ENCODE measurements at regions not wholly inside any gene's neighbourhood (a gene's known extent, or its start where the extent isn't known, plus 50 kb on each side); places are given as distances from the start of the nearest gene placed in this dataset.

DNA sequence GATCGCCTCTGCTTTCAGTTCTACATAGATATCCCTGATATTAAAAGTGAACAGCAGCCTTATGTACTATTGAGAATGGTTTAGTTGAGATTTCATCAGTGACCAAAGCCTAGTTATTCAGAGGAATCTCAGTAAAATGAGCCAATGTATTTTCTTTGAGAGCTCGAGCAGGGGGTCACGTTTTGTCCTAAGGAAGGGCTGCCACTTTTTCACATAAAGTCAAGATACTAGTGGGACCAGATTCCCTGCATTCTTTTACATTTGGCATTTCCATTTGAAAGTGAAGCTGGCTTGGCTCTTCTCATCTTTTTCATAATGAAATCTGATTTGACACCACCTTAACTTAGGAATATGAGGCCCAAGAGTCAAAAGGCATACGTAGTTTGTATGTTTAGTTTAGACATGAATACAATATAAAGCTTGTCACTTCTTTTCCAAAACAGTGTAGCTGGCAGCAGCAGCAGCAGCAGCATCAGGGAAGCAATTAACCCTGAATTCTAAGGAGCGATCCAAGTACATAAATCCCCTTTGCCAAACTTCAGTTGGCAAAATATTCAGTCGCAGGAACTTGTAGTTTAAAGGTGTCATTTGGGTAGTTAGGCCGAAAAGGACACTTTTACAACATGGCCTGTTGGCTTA is 1752.2 kb upstream of the PCDH20 start:
- TF ChIP-seq, protein P1, sequence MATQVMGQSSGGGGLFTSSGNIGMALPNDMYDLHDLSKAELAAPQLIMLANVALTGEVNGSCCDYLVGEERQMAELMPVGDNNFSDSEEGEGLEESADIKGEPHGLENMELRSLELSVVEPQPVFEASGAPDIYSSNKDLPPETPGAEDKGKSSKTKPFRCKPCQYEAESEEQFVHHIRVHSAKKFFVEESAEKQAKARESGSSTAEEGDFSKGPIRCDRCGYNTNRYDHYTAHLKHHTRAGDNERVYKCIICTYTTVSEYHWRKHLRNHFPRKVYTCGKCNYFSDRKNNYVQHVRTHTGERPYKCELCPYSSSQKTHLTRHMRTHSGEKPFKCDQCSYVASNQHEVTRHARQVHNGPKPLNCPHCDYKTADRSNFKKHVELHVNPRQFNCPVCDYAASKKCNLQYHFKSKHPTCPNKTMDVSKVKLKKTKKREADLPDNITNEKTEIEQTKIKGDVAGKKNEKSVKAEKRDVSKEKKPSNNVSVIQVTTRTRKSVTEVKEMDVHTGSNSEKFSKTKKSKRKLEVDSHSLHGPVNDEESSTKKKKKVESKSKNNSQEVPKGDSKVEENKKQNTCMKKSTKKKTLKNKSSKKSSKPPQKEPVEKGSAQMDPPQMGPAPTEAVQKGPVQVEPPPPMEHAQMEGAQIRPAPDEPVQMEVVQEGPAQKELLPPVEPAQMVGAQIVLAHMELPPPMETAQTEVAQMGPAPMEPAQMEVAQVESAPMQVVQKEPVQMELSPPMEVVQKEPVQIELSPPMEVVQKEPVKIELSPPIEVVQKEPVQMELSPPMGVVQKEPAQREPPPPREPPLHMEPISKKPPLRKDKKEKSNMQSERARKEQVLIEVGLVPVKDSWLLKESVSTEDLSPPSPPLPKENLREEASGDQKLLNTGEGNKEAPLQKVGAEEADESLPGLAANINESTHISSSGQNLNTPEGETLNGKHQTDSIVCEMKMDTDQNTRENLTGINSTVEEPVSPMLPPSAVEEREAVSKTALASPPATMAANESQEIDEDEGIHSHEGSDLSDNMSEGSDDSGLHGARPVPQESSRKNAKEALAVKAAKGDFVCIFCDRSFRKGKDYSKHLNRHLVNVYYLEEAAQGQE (IDR thresholded peaks at IDR 0.05) = no peak
- TF ChIP-seq, protein P2, sequence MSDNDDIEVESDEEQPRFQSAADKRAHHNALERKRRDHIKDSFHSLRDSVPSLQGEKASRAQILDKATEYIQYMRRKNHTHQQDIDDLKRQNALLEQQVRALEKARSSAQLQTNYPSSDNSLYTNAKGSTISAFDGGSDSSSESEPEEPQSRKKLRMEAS (IDR thresholded peaks at IDR 0.05) = no peak
- TF ChIP-seq RAD21 (IDR thresholded peaks at IDR 0.05) (no peak), YY1 (IDR thresholded peaks at IDR 0.05) (no peak), TAF1 (conservative IDR thresholded peaks at IDR 0.05) (no peak)
- TF ChIP-seq, protein P3, sequence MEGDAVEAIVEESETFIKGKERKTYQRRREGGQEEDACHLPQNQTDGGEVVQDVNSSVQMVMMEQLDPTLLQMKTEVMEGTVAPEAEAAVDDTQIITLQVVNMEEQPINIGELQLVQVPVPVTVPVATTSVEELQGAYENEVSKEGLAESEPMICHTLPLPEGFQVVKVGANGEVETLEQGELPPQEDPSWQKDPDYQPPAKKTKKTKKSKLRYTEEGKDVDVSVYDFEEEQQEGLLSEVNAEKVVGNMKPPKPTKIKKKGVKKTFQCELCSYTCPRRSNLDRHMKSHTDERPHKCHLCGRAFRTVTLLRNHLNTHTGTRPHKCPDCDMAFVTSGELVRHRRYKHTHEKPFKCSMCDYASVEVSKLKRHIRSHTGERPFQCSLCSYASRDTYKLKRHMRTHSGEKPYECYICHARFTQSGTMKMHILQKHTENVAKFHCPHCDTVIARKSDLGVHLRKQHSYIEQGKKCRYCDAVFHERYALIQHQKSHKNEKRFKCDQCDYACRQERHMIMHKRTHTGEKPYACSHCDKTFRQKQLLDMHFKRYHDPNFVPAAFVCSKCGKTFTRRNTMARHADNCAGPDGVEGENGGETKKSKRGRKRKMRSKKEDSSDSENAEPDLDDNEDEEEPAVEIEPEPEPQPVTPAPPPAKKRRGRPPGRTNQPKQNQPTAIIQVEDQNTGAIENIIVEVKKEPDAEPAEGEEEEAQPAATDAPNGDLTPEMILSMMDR (IDR thresholded peaks at IDR 0.05; ENCODE audit: low read depth, low read length, missing input control) = no peak
- TF ChIP-seq, protein P4, sequence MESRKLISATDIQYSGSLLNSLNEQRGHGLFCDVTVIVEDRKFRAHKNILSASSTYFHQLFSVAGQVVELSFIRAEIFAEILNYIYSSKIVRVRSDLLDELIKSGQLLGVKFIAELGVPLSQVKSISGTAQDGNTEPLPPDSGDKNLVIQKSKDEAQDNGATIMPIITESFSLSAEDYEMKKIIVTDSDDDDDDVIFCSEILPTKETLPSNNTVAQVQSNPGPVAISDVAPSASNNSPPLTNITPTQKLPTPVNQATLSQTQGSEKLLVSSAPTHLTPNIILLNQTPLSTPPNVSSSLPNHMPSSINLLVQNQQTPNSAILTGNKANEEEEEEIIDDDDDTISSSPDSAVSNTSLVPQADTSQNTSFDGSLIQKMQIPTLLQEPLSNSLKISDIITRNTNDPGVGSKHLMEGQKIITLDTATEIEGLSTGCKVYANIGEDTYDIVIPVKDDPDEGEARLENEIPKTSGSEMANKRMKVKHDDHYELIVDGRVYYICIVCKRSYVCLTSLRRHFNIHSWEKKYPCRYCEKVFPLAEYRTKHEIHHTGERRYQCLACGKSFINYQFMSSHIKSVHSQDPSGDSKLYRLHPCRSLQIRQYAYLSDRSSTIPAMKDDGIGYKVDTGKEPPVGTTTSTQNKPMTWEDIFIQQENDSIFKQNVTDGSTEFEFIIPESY (IDR thresholded peaks at IDR 0.05) = no peak

Data from liver (tissue), 3 donors.